HUES64 (cell line): ENCODE measurements at regions not wholly inside any gene's neighbourhood (a gene's known extent, or its start where the extent isn't known, plus 50 kb on each side); places are given as distances from the start of the nearest gene placed in this dataset.

Experiments used
- H3K27ac ChIP-seq: 2 replicates; pipeline ENCODE4 v1.7.0; 2013; ENCODE audit warnings: low read depth, low read length, inconsistent platforms
- H3K27me3 ChIP-seq: 2 replicates; pipeline ENCODE4 v1.6.1; 2013; ENCODE audit warnings: mild to moderate bottlenecking, low read length; ENCODE audit not compliant: insufficient read depth
- H3K36me3 ChIP-seq: 2 replicates; pipeline ENCODE4 v1.6.1; 2013; ENCODE audit warnings: mild to moderate bottlenecking, low read length; ENCODE audit not compliant: insufficient read depth
- H3K4me1 ChIP-seq: 2 replicates; pipeline ENCODE4 v1.6.1; 2013; ENCODE audit warnings: mild to moderate bottlenecking, low read length, moderate library complexity; ENCODE audit not compliant: insufficient read depth
- H3K4me3 ChIP-seq: 2 replicates; pipeline ENCODE4 v1.5.1; 2013; ENCODE audit warnings: mild to moderate bottlenecking, low read length, moderate library complexity
- H3K9ac ChIP-seq: 2 replicates; pipeline ENCODE4 v1.6.1; 2013; ENCODE audit warnings: mild to moderate bottlenecking, low read depth, low read length
- H3K9me3 ChIP-seq: 2 replicates; pipeline ENCODE4 v1.6.1; 2013; ENCODE audit warnings: low read depth, low read length; ENCODE audit not compliant: insufficient read depth
- WGBS: fragments of 150-250, 120-280 bp; methylation state at CpG from one replicate; pipeline ENCODE4 v1.1.7; 2013; ENCODE audit warnings: missing lambda C conversion rate; 5-methylcytosine and 5-hydroxymethylcytosine counted together

DNA sequence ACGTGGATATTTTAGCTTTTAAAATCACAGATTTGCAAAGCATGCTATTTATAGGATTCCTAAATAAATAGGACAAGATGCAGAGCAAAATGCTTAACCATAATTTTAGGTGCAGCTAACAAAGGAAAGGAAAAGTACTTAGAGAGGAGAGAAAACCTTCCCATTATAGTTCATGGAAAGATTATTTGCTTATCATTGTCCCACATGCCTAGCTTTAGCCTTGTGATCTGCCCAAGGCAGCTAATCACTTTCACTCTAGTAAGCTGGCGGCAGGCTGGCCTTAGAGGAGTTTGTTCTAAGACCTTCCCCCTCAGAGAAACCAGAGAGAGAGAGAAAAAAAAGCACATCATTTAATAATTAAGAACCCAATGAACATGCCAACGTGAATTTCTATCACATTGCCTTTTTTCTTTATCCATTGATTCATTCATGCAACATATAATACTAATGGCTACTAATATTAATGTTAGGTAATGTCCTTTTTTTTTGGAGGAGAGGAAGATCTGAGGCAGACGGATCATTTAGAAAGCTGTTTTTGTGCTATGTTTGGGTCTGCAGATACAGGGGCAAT lies 274.6 kb downstream of the ARL4A start:
- Histone ChIP-seq H3K9ac (no peak overlapping the region), H3K4me1 (peaks cover 2% of the 10 kb centered on the region)

GRCh38 chr7:12963435-12963834 lies 276.0 kb downstream of the ARL4A start:
- 86% methylated on average over 1 of the region's 1 CpG for WGBS
- no peaks in the 10 kb centered on the region for H3K9me3 ChIP-seq

More for the DNA sequence above, 274.6 kb downstream of the ARL4A start:
- no peak overlapping the region for H3K4me3 ChIP-seq
- 87% methylated on average over 3 of the region's 4 CpGs for WGBS
- H3K36me3 ChIP-seq = no peaks in the 10 kb centered on the region
- H3K27ac ChIP-seq = no peak overlapping the region
- H3K9me3 ChIP-seq = no peaks in the 10 kb centered on the region
- no peaks in the 10 kb centered on the region for H3K27me3 ChIP-seq

DNA sequence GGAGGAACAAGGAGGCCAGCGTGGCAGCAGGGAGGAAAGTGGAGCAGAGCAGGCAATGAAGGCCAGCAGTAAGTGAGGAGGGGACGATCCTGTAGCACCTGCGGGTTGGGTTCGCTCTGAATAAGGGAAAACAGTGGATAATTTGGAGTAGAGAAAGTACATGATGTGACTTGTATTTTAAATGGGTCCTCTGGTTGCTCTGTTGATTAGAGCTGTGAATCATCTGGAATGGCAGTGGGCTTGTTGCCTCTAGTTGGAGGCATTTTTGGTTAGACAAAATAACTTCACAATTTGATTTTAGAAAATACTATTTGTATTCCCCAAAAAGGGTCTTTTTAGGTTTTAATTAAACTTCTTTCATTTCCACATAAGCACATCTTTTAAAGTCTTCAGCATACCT lies 277.4 kb downstream of the ARL4A start:
- no peaks in the 10 kb centered on the region for H3K27me3 ChIP-seq

More at GRCh38 chr7:12963435-12963834, 276.0 kb downstream of the ARL4A start:
- Histone ChIP-seq H3K4me1 (peaks cover 2% of the 10 kb centered on the region), H3K27me3 (no peaks in the 10 kb centered on the region), H3K36me3 (no peaks in the 10 kb centered on the region), H3K9ac (no peak overlapping the region), H3K27ac (no peak overlapping the region), H3K4me3 (no peak overlapping the region)

GRCh38 chr7:12965767-12966166 lies 278.3 kb downstream of the ARL4A start:
- no peak overlapping the region for H3K9ac ChIP-seq
- no peak overlapping the region for H3K27ac ChIP-seq
- peaks cover 6% of the 10 kb centered on the region for H3K4me1 ChIP-seq
- no peaks in the 10 kb centered on the region for H3K36me3 ChIP-seq
- WGBS = 83% methylated on average over 1 of the region's 2 CpGs
- no peaks in the 10 kb centered on the region for H3K9me3 ChIP-seq
- H3K27me3 ChIP-seq = no peaks in the 10 kb centered on the region
- no peak overlapping the region for H3K4me3 ChIP-seq

More for the DNA sequence above, 277.4 kb downstream of the ARL4A start:
- Histone ChIP-seq H3K9ac (no peak overlapping the region), H3K4me3 (no peak overlapping the region), H3K36me3 (no peaks in the 10 kb centered on the region), H3K9me3 (no peaks in the 10 kb centered on the region), H3K27ac (no peak overlapping the region), H3K4me1 (peaks cover 2% of the 10 kb centered on the region)
- 90% methylated on average over 4 of the region's 4 CpGs for WGBS

DNA sequence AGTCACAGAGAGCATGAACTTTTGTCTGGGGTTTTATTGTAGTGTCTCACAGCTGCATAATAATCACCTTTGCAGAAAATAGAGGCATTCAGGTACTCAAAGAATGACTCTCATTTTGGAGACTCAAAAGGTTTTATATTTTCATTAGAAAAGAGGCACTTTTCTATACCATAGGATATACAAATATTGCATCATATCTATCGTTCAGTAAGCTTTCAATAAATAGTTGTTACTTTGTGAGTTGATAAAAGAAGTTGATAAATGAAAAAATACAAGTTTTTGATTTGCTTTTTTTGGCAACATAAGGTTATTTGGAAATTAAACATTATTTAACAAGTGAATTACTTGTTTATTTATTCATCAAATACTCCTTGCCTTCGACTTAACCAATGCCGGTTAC lies 279.9 kb downstream of the ARL4A start:
- no peaks in the 10 kb centered on the region for H3K27me3 ChIP-seq
- peaks cover 4% of the 10 kb centered on the region; the same call in 1 of the 2 replicates for H3K4me1 ChIP-seq
- H3K9ac ChIP-seq = no peak overlapping the region
- H3K36me3 ChIP-seq = no peaks in the 10 kb centered on the region
- no peaks in the 10 kb centered on the region for H3K9me3 ChIP-seq
- H3K27ac ChIP-seq = no peak overlapping the region
- 91% methylated on average over 2 of the region's 3 CpGs for WGBS
- H3K4me3 ChIP-seq = no peak overlapping the region

DNA sequence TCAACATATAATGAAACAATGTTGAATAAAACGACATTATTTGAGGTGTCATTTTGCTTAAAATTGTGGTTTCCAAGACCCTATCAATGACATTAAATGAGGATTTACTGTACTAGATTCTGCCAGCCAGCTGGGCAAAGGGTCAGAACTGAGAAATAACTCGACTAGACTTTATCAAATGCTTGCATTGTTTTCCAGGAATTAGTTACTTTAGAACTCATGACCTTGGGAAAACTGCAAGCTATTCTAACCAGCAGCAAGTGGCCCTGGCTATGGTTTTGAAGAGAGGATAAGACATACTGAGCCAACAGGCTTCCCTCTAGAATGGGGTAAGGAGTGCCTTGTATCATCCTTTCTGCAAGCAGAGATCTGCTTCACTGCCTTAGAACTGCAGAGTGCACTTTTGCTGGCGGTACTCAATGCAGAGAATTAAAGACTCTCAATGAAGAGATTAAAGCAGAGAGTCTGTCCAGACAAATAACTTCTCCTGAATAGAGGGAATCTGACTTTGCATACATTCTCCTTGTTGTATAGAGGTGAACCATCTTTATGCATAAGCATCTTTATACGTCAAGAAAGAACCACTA lies 281.5 kb downstream of the ARL4A start:
- peaks cover 4% of the 10 kb centered on the region; the same call in 1 of the 2 replicates for H3K4me1 ChIP-seq
- no peaks in the 10 kb centered on the region for H3K9me3 ChIP-seq
- no peak overlapping the region for H3K4me3 ChIP-seq
- no peak overlapping the region for H3K27ac ChIP-seq
- H3K27me3 ChIP-seq = no peaks in the 10 kb centered on the region
- H3K36me3 ChIP-seq = no peaks in the 10 kb centered on the region
- H3K9ac ChIP-seq = no peak overlapping the region
- WGBS = 85% methylated on average over 3 of the region's 4 CpGs

DNA sequence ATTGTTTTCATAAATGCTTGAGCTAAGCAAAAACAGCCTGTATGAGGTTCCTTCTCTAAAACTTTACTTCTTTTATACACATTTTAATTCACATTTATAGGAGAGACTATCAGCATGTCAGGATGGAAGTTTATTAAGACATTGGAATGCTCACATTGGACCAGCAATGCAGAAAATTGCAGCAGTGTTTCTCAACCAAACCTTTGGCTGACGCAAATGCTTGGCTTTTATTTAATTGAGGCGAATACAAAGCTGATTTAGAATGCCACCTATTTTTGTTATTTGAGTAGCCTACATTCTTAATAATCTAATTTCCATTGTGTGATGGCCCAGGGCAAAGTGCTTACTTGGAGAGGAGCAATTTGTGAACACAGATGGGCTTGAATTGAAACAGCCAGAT lies 283.2 kb downstream of the ARL4A start:
- Histone ChIP-seq H3K9ac (no peak overlapping the region), H3K27me3 (no peaks in the 10 kb centered on the region), H3K4me3 (no peak overlapping the region), H3K27ac (no peak overlapping the region), H3K9me3 (no peaks in the 10 kb centered on the region), H3K4me1 (peaks cover 4% of the 10 kb centered on the region; the same call in 1 of the 2 replicates), H3K36me3 (no peaks in the 10 kb centered on the region)
- WGBS = 98% methylated on average over 2 of the region's 2 CpGs

DNA sequence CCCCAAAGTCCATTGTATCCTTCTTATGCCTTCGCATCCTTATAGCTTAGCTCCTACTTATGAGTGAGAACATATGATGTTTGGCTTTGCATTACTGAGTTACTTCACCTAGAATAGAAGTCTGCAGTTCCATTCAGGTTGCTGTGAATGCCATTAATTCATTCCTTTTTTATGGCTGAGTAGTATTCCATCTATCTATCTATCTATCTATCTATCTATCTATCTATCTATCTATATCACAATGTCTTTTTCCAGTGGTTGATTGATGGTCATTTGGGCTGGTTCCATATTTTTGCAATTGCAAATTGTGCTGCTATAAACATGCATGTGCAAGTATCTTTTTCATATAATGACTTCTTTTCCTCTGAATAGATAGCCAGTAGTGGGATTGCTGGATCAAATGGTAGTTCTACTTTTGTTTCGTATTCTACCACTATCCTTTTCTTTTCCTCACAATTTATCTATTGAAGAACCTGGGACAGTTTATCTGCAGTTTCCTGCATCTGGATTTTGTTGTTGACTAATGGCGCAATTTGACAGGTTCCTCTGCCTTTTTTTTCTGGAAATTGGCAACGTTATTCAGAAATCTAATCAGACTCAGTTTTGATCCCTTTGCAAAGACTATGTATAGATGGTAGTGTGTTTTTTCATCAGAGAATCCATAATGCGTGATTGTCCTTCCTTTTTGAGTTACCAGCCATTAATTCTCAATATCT lies 287.2 kb downstream of the ARL4A start:
- H3K4me3 ChIP-seq = no peak overlapping the region
- no peak overlapping the region for H3K27ac ChIP-seq
- 0 out of 2 replicates have a peak, but pooled peaks cover 4% of the 10 kb centered on the region for H3K4me1 ChIP-seq
- no peaks in the 10 kb centered on the region for H3K27me3 ChIP-seq
- WGBS = 96% methylated on average over 3 of the region's 5 CpGs
- H3K9ac ChIP-seq = no peak overlapping the region
- no peaks in the 10 kb centered on the region for H3K9me3 ChIP-seq
- H3K36me3 ChIP-seq = no peaks in the 10 kb centered on the region

GRCh38 chr7:12975412-12975811 lies 288.0 kb downstream of the ARL4A start:
- H3K36me3 ChIP-seq = no peaks in the 10 kb centered on the region
- H3K4me3 ChIP-seq = no peak overlapping the region
- no peak overlapping the region for H3K9ac ChIP-seq
- H3K27me3 ChIP-seq = no peaks in the 10 kb centered on the region
- no peak overlapping the region for H3K27ac ChIP-seq
- no peaks in the 10 kb centered on the region for H3K9me3 ChIP-seq
- 0 out of 2 replicates have a peak, but pooled peaks cover 4% of the 10 kb centered on the region for H3K4me1 ChIP-seq

- H3K36me3 ChIP-seq = no peaks in the 10 kb centered on the region
- H3K9ac ChIP-seq = no peak overlapping the region
- H3K27ac ChIP-seq = no peak overlapping the region
- no peaks in the 10 kb centered on the region for H3K9me3 ChIP-seq
- H3K27me3 ChIP-seq = no peaks in the 10 kb centered on the region
- H3K4me3 ChIP-seq = no peak overlapping the region
- H3K4me1 ChIP-seq = 0 out of 2 replicates have a peak, but pooled peaks cover under 1% of the 10 kb centered on the region
- WGBS = 77% methylated on average over 3 of the region's 3 CpGs
These were observed 291.7 kb downstream of the ARL4A start for GRCh38 chr7:12979181-12979580.

GRCh38 chr7:12982178-12982577 lies 294.7 kb downstream of the ARL4A start:
- Histone ChIP-seq H3K4me1 (peaks cover 29% of the 10 kb centered on the region), H3K27me3 (no peaks in the 10 kb centered on the region), H3K4me3 (no peak overlapping the region), H3K36me3 (no peaks in the 10 kb centered on the region), H3K27ac (no peak overlapping the region), H3K9ac (no peak overlapping the region), H3K9me3 (no peaks in the 10 kb centered on the region)
- no CpG with 5 or more reads among the region's 1 CpG for WGBS
